C4-2B (cell line): ENCODE measurements at regions not wholly inside any gene's neighbourhood (a gene's known extent, or its start where the extent isn't known, plus 50 kb on each side); places are given as distances from the start of the nearest gene placed in this dataset.

Experiments
- CTCF ChIP-seq: fragments of 450-650 bp; conservative IDR thresholded peaks from 2 replicates; pipeline ENCODE4 v1.5.1; 2017; ENCODE audit warnings: mild to moderate bottlenecking
- ZFX ChIP-seq: fragments of 450-650 bp; IDR thresholded peaks from 2 replicates; pipeline ENCODE4 v1.6.1; 2017

- TF ChIP-seq CTCF (no peak), ZFX (no peak)
Measured at GRCh38 chr20:11993886-11994461, 76.3 kb downstream of the BTBD3 start.
